Stimulated activated CD8-positive, alpha-beta memory T cell treated with anti-CD3 and anti-CD28 coated beads, Interleukin-12 subunit alpha, Interleukin-12 subunit beta, amount 100 ng/mL, for 24 hours (primary cell): ENCODE measurements at regions not wholly inside any gene's neighbourhood (a gene's known extent, or its start where the extent isn't known, plus 50 kb on each side); places are given as distances from the start of the nearest gene placed in this dataset.

ENCODE experiments used
- DNase-seq: peaks from one replicate; pipeline ENCODE4 v3.0.0-alpha.2; 2020; ENCODE audit errors: extremely low read depth

- no peak for DNase-seq
Measured at GRCh38 chr12:107443320-107444090, 242.1 kb upstream of the PWP1 start.

- DNase-seq, result no peak
Measured at GRCh38 chr12:107444771-107445170, 240.8 kb upstream of the PWP1 start.

GRCh38 chr12:107446476-107446875 is 239.1 kb upstream of the PWP1 start:
- no peak for DNase-seq

GRCh38 chr12:107447336-107447735 is 238.3 kb upstream of the PWP1 start:
- no peak for DNase-seq

GRCh38 chr12:107448198-107448597 is 237.4 kb upstream of the PWP1 start:
- DNase-seq, result no peak

GRCh38 chr12:107449891-107450290 is 235.7 kb upstream of the PWP1 start:
- DNase-seq, result no peak

GRCh38 chr12:107450541-107450940 is 235.1 kb upstream of the PWP1 start:
- DNase-seq, result no peak

GRCh38 chr12:107451246-107451645 is 234.4 kb upstream of the PWP1 start:
- DNase-seq, result no peak

- no peak for DNase-seq
Measured at GRCh38 chr12:107454109-107454830, 231.3 kb upstream of the PWP1 start.

- DNase-seq, result no peak
Measured at GRCh38 chr12:107457362-107457935, 228.2 kb upstream of the PWP1 start.

GRCh38 chr12:107458163-107458562 is 227.4 kb upstream of the PWP1 start:
- no peak for DNase-seq

GRCh38 chr12:107458990-107459389 is 226.6 kb upstream of the PWP1 start:
- DNase-seq, result no peak

GRCh38 chr12:107459641-107460040 is 226.0 kb upstream of the PWP1 start:
- DNase-seq, result no peak

- no peak for DNase-seq
Measured at GRCh38 chr12:107461222-107461975, 224.2 kb upstream of the PWP1 start.

GRCh38 chr12:107462428-107463332 is 222.9 kb upstream of the PWP1 start:
- DNase-seq, result no peak

- no peak for DNase-seq
Measured at GRCh38 chr12:107464644-107465043, 221.0 kb upstream of the PWP1 start.

GRCh38 chr12:107465625-107466024 is 220.0 kb upstream of the PWP1 start:
- no peak for DNase-seq

- DNase-seq, result no peak
Measured at GRCh38 chr12:107467716-107468115, 217.9 kb upstream of the PWP1 start.

- DNase-seq, result no peak
Measured at GRCh38 chr12:107468182-107468581, 217.4 kb upstream of the PWP1 start.

- no peak for DNase-seq
Measured at GRCh38 chr12:107469011-107469410, 216.6 kb upstream of the PWP1 start.

- DNase-seq, result no peak
Measured at GRCh38 chr12:107470645-107471044, 215.0 kb upstream of the PWP1 start.
